Sigmoid colon (tissue), 6 donors: ENCODE measurements at regions not wholly inside any gene's neighbourhood (a gene's known extent, or its start where the extent isn't known, plus 50 kb on each side); places are given as distances from the start of the nearest gene placed in this dataset.

Experiments used
- DNase-seq: peaks from one replicate; pipeline ENCODE4 v3.0.0-alpha.2; 2019
- H3K27ac ChIP-seq, 4 donors: fragments of 200-600 bp; sonication (generic); one replicate each; pipeline ENCODE4 v1.5.1; 2016 to 2019; ENCODE audit warnings: mild to moderate bottlenecking in 1 of 4
- H3K27me3 ChIP-seq, 3 donors: fragments of 200-600 bp; sonication (generic); one replicate each; pipeline ENCODE4 v1.5.1; 2019; ENCODE audit warnings: mild to moderate bottlenecking in 1 of 3
- H3K36me3 ChIP-seq, 4 donors: fragments of 200-600 bp; sonication (generic); one replicate each; pipeline ENCODE4 v1.5.1; 2016 to 2019
- H3K4me1 ChIP-seq, 4 donors: fragments of 200-600 bp; sonication (generic); one replicate each; pipeline ENCODE4 v1.5.1; 2017 to 2019
- H3K4me3 ChIP-seq, 4 donors: fragments of 200-600 bp; sonication (generic); one replicate each; pipeline ENCODE4 v1.5.1; 2017 to 2019; ENCODE audit warnings: mild to moderate bottlenecking in 2 of 4, moderate library complexity in 1 of 4
- H3K9me3 ChIP-seq, 4 donors: fragments of 200-600 bp in 3 of 4; sonication (generic) in 3 of 4; one replicate each; pipeline versions ENCODE4 v1.5.1 to v1.6.1; 2013 to 2019
- CTCF ChIP-seq, 4 experiments: fragments of 450-650 bp in 3 of 4; fragments of 200-600 bp in 1 of 4; IDR thresholded peaks; one replicate each; pipeline ENCODE4 v1.5.1; 2016 to 2019; ENCODE audit warnings: antibody characterized with exemption in 4 of 4, mild to moderate bottlenecking in 3 of 4, moderate library complexity in 2 of 4
- EP300 ChIP-seq, 4 donors: sonication (generic); formaldehyde crosslinking; IDR thresholded peaks; one replicate each; pipeline ENCODE4 v1.6.1; 2017; ENCODE audit warnings: antibody characterized with exemption in 4 of 4
- POLR2A ChIP-seq, 2 donors: fragments of 450-650 bp; IDR thresholded peaks; one replicate each; pipeline ENCODE4 v1.6.1; 2016; ENCODE audit warnings: antibody characterized with exemption in 2 of 2, mild to moderate bottlenecking in 2 of 2, moderate library complexity in 2 of 2
- POLR2AphosphoS5 ChIP-seq, 4 donors: sonication (generic); formaldehyde crosslinking; IDR thresholded peaks; one replicate each; pipeline ENCODE4 v1.6.1; 2017; ENCODE audit warnings: antibody characterized with exemption in 4 of 4
- WGBS, 2 donors: extraction: QIAGEN DNeasy Blood & Tissue Kit; methylation state at CpG; one replicate each; pipeline ENCODE4 v1.1.7; 2013; 5-methylcytosine and 5-hydroxymethylcytosine counted together
- intact Hi-C: fragments of 100-400 bp; cut with DNase I; formaldehyde crosslinking; loops from one replicate; pipeline ENCODE4 v1.15.1; 2023
- donor health status: healthy with polysubstance abuse.
- donor health status: healthy.

DNA sequence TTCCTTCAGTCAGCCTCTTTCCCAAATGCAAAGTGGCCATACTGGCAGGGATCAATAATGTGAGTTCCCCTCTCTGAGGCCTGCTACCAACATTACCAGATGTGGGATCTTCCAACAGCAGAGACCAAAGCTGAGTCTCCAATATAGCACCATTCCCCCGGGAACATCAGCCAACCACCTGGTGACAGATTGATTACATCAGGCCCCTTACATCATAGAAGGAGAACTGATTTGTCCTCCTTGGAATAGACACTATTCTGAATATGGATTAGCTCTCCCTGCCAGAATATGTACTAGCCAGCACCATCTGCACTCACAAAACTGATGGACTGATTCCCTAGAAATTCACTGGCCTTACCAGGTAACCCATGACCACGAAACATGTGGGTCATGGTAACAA, 61.9 kb upstream of the CARMIL1 start:
- intact Hi-C loops, result no loop called here
- no peaks in the 10 kb centered on the region for H3K9me3 ChIP-seq
- DNase-seq, result no peak
- WGBS, 2 donors, result 91 to 93% methylated on average over 2 of the region's 2 CpGs
- H3K36me3 ChIP-seq, result no peaks in the 10 kb centered on the region
- no peak overlapping the region for H3K27ac ChIP-seq
- no peak overlapping the region for H3K4me3 ChIP-seq
- H3K27me3 ChIP-seq, result no peaks in the 10 kb centered on the region
- TF ChIP-seq POLR2AphosphoS5 (IDR thresholded peaks at IDR 0.05) (no peak), POLR2A (IDR thresholded peaks at IDR 0.05) (no peak), EP300 (IDR thresholded peaks at IDR 0.05) (no peak), CTCF (IDR thresholded peaks at IDR 0.05) (no peak)
- no peaks in the 10 kb centered on the region for H3K4me1 ChIP-seq

- Histone ChIP-seq H3K9me3 (no peaks in the 10 kb centered on the region), H3K4me3 (no peak overlapping the region), H3K36me3 (no peaks in the 10 kb centered on the region), H3K27me3 (no peaks in the 10 kb centered on the region), H3K27ac (no peak overlapping the region), H3K4me1 (no peaks in the 10 kb centered on the region)
- intact Hi-C loops, result no loop called here
- 78 to 84% methylated on average over 3 of the region's 3 CpGs for WGBS, 2 donors
- DNase-seq, result no peak
- no peak for TF ChIP-seq POLR2AphosphoS5 (IDR thresholded peaks at IDR 0.05)
- TF ChIP-seq POLR2A (IDR thresholded peaks at IDR 0.05), result no peak
- TF ChIP-seq CTCF (IDR thresholded peaks at IDR 0.05), result no peak
- TF ChIP-seq EP300 (IDR thresholded peaks at IDR 0.05), result no peak
Observed at GRCh38 chr6:25217829-25218228, 61.3 kb upstream of the CARMIL1 start.

- no peak for DNase-seq
- intact Hi-C loops, result no loop called here
- H3K4me1 ChIP-seq, result peaks cover 0 to 2% (median under 1%) of the 10 kb centered on the region in 4 donors
- H3K9me3 ChIP-seq, result no peaks in the 10 kb centered on the region
- 92 to 94% methylated on average over 24 of the region's 24 CpGs for WGBS, 2 donors
- H3K27me3 ChIP-seq, result no peaks in the 10 kb centered on the region
- H3K27ac ChIP-seq, result no peak overlapping the region
- no peak for TF ChIP-seq EP300 (IDR thresholded peaks at IDR 0.05)
- TF ChIP-seq POLR2AphosphoS5 (IDR thresholded peaks at IDR 0.05), result no peak
- no peak for TF ChIP-seq CTCF (IDR thresholded peaks at IDR 0.05)
- no peak for TF ChIP-seq POLR2A (IDR thresholded peaks at IDR 0.05)
- H3K4me3 ChIP-seq, result no peak overlapping the region
- H3K36me3 ChIP-seq, result no peaks in the 10 kb centered on the region
Observed at GRCh38 chr6:25218346-25218745, 60.8 kb upstream of the CARMIL1 start.

GRCh38 chr6:25219216-25219916, 59.8 kb upstream of the CARMIL1 start:
- WGBS, 2 donors, result 38 to 43% methylated on average over 1 of the region's 1 CpG
- no peak for DNase-seq
- H3K27ac ChIP-seq, result no peak overlapping the region
- peaks cover 0 to 8% (median 5%) of the 10 kb centered on the region in 4 donors for H3K4me1 ChIP-seq
- no peaks in the 10 kb centered on the region for H3K27me3 ChIP-seq
- TF ChIP-seq POLR2A (IDR thresholded peaks at IDR 0.05), result no peak
- no peak for TF ChIP-seq CTCF (IDR thresholded peaks at IDR 0.05)
- no peak for TF ChIP-seq POLR2AphosphoS5 (IDR thresholded peaks at IDR 0.05)
- no peak for TF ChIP-seq EP300 (IDR thresholded peaks at IDR 0.05)
- H3K9me3 ChIP-seq, result no peaks in the 10 kb centered on the region
- intact Hi-C loops, result no loop called here
- no peak overlapping the region for H3K4me3 ChIP-seq
- no peaks in the 10 kb centered on the region for H3K36me3 ChIP-seq

DNA sequence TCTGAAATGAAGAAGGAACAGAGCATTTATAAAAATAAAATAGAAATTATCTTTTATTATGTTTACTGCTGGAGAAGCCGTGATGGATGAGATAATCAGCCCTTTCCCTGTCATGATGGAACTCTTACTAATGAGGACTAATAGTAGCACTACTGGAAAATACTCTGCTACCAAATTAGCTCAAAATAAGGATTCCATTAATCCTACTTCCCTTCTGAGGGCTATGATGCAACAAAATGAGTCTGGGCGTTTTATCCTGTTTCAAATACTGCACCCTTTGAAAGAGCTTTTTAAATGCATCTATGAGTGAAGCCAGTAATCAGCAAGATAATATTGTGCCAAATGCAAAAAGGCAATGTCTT, 59.3 kb upstream of the CARMIL1 start:
- intact Hi-C loops, result loop anchor here (5.0 kb wide), 2 partner anchors 337 to 382 kb away; no protein-coding TSS in a partner anchor
- no peak for DNase-seq
- no peak for TF ChIP-seq EP300 (IDR thresholded peaks at IDR 0.05)
- TF ChIP-seq POLR2AphosphoS5 (IDR thresholded peaks at IDR 0.05), result no peak
- no peak for TF ChIP-seq CTCF (IDR thresholded peaks at IDR 0.05)
- no peak for TF ChIP-seq POLR2A (IDR thresholded peaks at IDR 0.05)
- no peaks in the 10 kb centered on the region for H3K36me3 ChIP-seq
- H3K27me3 ChIP-seq, result no peaks in the 10 kb centered on the region
- H3K4me3 ChIP-seq, result no peak overlapping the region
- H3K4me1 ChIP-seq, result peaks cover 0 to 8% (median 5%) of the 10 kb centered on the region in 4 donors
- 81 to 84% methylated on average over 2 of the region's 2 CpGs for WGBS, 2 donors
- no peaks in the 10 kb centered on the region for H3K9me3 ChIP-seq
- no peak overlapping the region for H3K27ac ChIP-seq
